Panc1 (cell line): ENCODE measurements at regions not wholly inside any gene's neighbourhood (a gene's known extent, or its start where the extent isn't known, plus 50 kb on each side); places are given as distances from the start of the nearest gene placed in this dataset.

Experiments
- ATAC-seq: fragments of 200-7000 bp; cut with Tn5 transposase; 2 replicates; pipeline ENCODE4 v1.9.1; 2020; ENCODE audit warnings: mild to moderate bottlenecking, moderate library complexity
- BruUV-seq: library from RNA; stranded (reverse); fragments of 400-500 nt; replicated peaks from 2 replicates; lab custom pipeline; 2021; lab: Mats Ljungman, UMichigan
- CTCF ChIA-PET: fragments of 300-600 bp; sonication (Branson Sonifier 250); formaldehyde crosslinking; loops from one replicate; lab custom pipeline; 2022; ENCODE audit warnings: antibody characterized with exemption; lab: Charles Lee
- POLR2A ChIA-PET: fragments of 300-600 bp; sonication (Branson Sonifier 250); formaldehyde crosslinking; loops from one replicate; lab custom pipeline; 2022; ENCODE audit warnings: antibody characterized with exemption; lab: Charles Lee
- DNase-seq: peaks from one replicate; pipeline ENCODE4 v3.0.0-alpha.2; 2010; ENCODE audit warnings: low read depth, low spot score
- H3K27ac ChIP-seq: 2 replicates; pipeline ENCODE4 v1.5.1; 2011; ENCODE audit warnings: mild to moderate bottlenecking, low read length, inconsistent platforms
- H3K27me3 ChIP-seq: fragments of 200-500 bp; sonication (Bioruptor generic); 2 replicates; pipeline ENCODE4 v1.6.0; 2014; ENCODE audit warnings: low read length, inconsistent platforms; ENCODE audit not compliant: control insufficient read depth, insufficient read depth
- H3K36me3 ChIP-seq: fragments of 200-500 bp; sonication (Bioruptor generic); 2 replicates; pipeline ENCODE4 v1.5.1; 2014; ENCODE audit warnings: inconsistent platforms, mild to moderate bottlenecking, low read length, moderate library complexity; ENCODE audit not compliant: control insufficient read depth, insufficient read depth
- H3K4me1 ChIP-seq: 2 replicates; pipeline ENCODE4 v1.5.1; 2011; ENCODE audit warnings: inconsistent platforms, mild to moderate bottlenecking, low read length, moderate library complexity; ENCODE audit not compliant: control insufficient read depth, insufficient read depth
- H3K4me3 ChIP-seq, 2 experiments: 2 replicates each; pipeline ENCODE4 v1.5.1; 2011 to 2012; ENCODE audit warnings: low read depth in 2 of 2, low read length in 2 of 2, mild to moderate bottlenecking in 2 of 2, inconsistent platforms in 1 of 2, moderate library complexity in 1 of 2
- H3K9me3 ChIP-seq: fragments of 200-500 bp; sonication (Bioruptor generic); 2 replicates; pipeline ENCODE4 v1.5.1; 2014; ENCODE audit warnings: low read depth, mild to moderate bottlenecking, inconsistent platforms, low read length, moderate library complexity; ENCODE audit not compliant: control insufficient read depth, insufficient read depth
- CTCF ChIP-seq: fragments of 450-650 bp; IDR thresholded peaks from 2 replicates; pipeline ENCODE4 v1.5.1; 2017; ENCODE audit warnings: mild to moderate bottlenecking
- POLR2AphosphoS5 ChIP-seq: IDR thresholded peaks from 2 replicates; pipeline ENCODE4 v1.6.1; 2012; ENCODE audit warnings: mild to moderate bottlenecking, low read depth, low read length, moderate library complexity
- SIN3A ChIP-seq: IDR thresholded peaks from 2 replicates; pipeline ENCODE4 v1.6.1; 2012; ENCODE audit warnings: low read depth, mild to moderate bottlenecking, low read length, moderate library complexity, borderline replicate concordance; ENCODE audit not compliant: insufficient read depth
- TCF7L2 ChIP-seq: IDR thresholded peaks from 2 replicates; pipeline ENCODE4 v1.6.1; 2011; ENCODE audit warnings: mild to moderate bottlenecking, low read depth, low read length, inconsistent platforms
- in situ Hi-C: cut with HindIII; loops from 2 replicates; pipeline ENCODE4 v1.10.0; 2016; ENCODE audit warnings: low sequenced_read_pairs, low pct_unique_long_range_greater_than_20kb
- intact Hi-C: fragments of 100-400 bp; cut with micrococcal nuclease; formaldehyde crosslinking; loops from one replicate; pipeline ENCODE4 v1.10.0; 2022; ENCODE audit not compliant: unreplicated experiment
- TF ChIP-seq, protein P1 (sequence below), 2 experiments: IDR thresholded peaks; 2 replicates each; pipeline ENCODE4 v1.6.1; 2011 to 2012; ENCODE audit warnings: low read depth in 2 of 2, control low read depth in 1 of 2, low read length in 1 of 2, mild to moderate bottlenecking in 1 of 2, moderate library complexity in 1 of 2; ENCODE audit not compliant: insufficient read depth in 1 of 2

GRCh38 chr12:127145241-127145928 lies 1121.6 kb upstream of the TMEM132C start:
- in situ Hi-C loops: no loop called here
- DNase-seq (no peak), ATAC-seq (no peak)
- POLR2A ChIA-PET: no interaction called here
- no peaks in the 10 kb centered on the region for H3K27me3 ChIP-seq
- H3K36me3 ChIP-seq: no peaks in the 10 kb centered on the region
- no peaks in the 10 kb centered on the region for H3K9me3 ChIP-seq
- H3K4me3 ChIP-seq: no peak overlapping the region
- CTCF ChIA-PET: no interaction called here
- no peaks in the 10 kb centered on the region for H3K4me1 ChIP-seq
- TF ChIP-seq SIN3A (no peak), TCF7L2 (no peak), POLR2AphosphoS5 (no peak), CTCF (no peak)
- TF ChIP-seq, protein P1, sequence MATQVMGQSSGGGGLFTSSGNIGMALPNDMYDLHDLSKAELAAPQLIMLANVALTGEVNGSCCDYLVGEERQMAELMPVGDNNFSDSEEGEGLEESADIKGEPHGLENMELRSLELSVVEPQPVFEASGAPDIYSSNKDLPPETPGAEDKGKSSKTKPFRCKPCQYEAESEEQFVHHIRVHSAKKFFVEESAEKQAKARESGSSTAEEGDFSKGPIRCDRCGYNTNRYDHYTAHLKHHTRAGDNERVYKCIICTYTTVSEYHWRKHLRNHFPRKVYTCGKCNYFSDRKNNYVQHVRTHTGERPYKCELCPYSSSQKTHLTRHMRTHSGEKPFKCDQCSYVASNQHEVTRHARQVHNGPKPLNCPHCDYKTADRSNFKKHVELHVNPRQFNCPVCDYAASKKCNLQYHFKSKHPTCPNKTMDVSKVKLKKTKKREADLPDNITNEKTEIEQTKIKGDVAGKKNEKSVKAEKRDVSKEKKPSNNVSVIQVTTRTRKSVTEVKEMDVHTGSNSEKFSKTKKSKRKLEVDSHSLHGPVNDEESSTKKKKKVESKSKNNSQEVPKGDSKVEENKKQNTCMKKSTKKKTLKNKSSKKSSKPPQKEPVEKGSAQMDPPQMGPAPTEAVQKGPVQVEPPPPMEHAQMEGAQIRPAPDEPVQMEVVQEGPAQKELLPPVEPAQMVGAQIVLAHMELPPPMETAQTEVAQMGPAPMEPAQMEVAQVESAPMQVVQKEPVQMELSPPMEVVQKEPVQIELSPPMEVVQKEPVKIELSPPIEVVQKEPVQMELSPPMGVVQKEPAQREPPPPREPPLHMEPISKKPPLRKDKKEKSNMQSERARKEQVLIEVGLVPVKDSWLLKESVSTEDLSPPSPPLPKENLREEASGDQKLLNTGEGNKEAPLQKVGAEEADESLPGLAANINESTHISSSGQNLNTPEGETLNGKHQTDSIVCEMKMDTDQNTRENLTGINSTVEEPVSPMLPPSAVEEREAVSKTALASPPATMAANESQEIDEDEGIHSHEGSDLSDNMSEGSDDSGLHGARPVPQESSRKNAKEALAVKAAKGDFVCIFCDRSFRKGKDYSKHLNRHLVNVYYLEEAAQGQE (IDR thresholded peaks at IDR 0.05; ENCODE audit: insufficient read depth in 1 of 2, low read depth in 2 of 2, low read length in 1 of 2): no peak
- H3K27ac ChIP-seq: no peak overlapping the region
- no TSS peak for BruUV-seq
- intact Hi-C loops: no loop called here

- POLR2A ChIA-PET: no interaction called here
- CTCF ChIA-PET: no interaction called here
- in situ Hi-C loops (no loop called here), intact Hi-C loops (no loop called here)
- Histone ChIP-seq H3K4me1 (no peaks in the 10 kb centered on the region), H3K27me3 (no peaks in the 10 kb centered on the region), H3K9me3 (no peaks in the 10 kb centered on the region), H3K36me3 (no peaks in the 10 kb centered on the region), H3K27ac (no peak overlapping the region), H3K4me3 (no peak overlapping the region)
- no peak for TF ChIP-seq SIN3A
- TF ChIP-seq POLR2AphosphoS5: no peak
- no peak for DNase-seq
- ATAC-seq: no peak
- no TSS peak for BruUV-seq
Measured at GRCh38 chr12:127145929-127146789, 1120.8 kb upstream of the TMEM132C start.
